ENCODE measurements at regions not wholly inside any gene's neighbourhood (a gene's known extent, or its start where the extent isn't known, plus 50 kb on each side); places are given as distances from the start of the nearest gene placed in this dataset.
A peak's percentile ranks its signal among the peaks of the same experiment; 100 is the strongest.

GRCh38 chr12:124433879-124434278, 133.5 kb downstream of the NCOR2 start:
- H3K27ac ChIP-seq (ENCODE audit: low read length) = no peak overlapping the region
- H3K79me2 ChIP-seq (ENCODE audit: low read length) = no peaks in the 10 kb centered on the region
- intact Hi-C loops (cut with micrococcal nuclease) = no loop called here
- peaks cover 3% of the 10 kb centered on the region; the same call in 1 of the 2 replicates for H3K36me3 ChIP-seq (ENCODE audit: low read depth, low read length)
- ATAC-seq = no peak
- no TSS peak for BruUV-seq (replicated peaks)
- H3K27me3 ChIP-seq (ENCODE audit: low read length) = no peaks in the 10 kb centered on the region
- no peak overlapping the region for H3K4me2 ChIP-seq (ENCODE audit: low read length)
- no peaks in the 10 kb centered on the region for H3K9me3 ChIP-seq (ENCODE audit: low read length)
- TF ChIP-seq EZH2phosphoT487 (IDR thresholded peaks at IDR 0.05; ENCODE audit: borderline replicate concordance, low read length) (no peak), CTCF (conservative IDR thresholded peaks at IDR 0.05; ENCODE audit: low read depth, low read length) (no peak), EZH2 (IDR thresholded peaks at IDR 0.05; ENCODE audit: low read length, unreplicated experiment) (no peak)
- H3F3A ChIP-seq (ENCODE audit: low read length, unreplicated experiment) = no peaks in the 10 kb centered on the region
- CTCF ChIA-PET = no interaction called here
- H3K4me1 ChIP-seq (ENCODE audit: insufficient read depth, low read length) = no peaks in the 10 kb centered on the region
- H3K9me2 ChIP-seq (replicated peaks; ENCODE audit: low read length) = no peaks in the 10 kb centered on the region
- POLR2A ChIA-PET (ENCODE audit: unreplicated experiment) = no interaction called here
- no peak overlapping the region for H3K4me3 ChIP-seq (ENCODE audit: low read length)
- DNase-seq = no peak
- H4K20me1 ChIP-seq (ENCODE audit: low read length) = no peaks in the 10 kb centered on the region
- H3K9ac ChIP-seq (ENCODE audit: low read length) = no peak overlapping the region
- no peak overlapping the region for H2AFZ ChIP-seq (ENCODE audit: low read length)

GRCh38 chr12:124433147-124433874, 134.1 kb downstream of the NCOR2 start:
- Histone ChIP-seq H3K27ac (ENCODE audit: low read length) (no peak overlapping the region), H3K27me3 (ENCODE audit: low read length) (no peaks in the 10 kb centered on the region), H4K20me1 (ENCODE audit: low read length) (no peaks in the 10 kb centered on the region), H3K9ac (ENCODE audit: low read length) (no peak overlapping the region), H3K9me3 (ENCODE audit: low read length) (no peaks in the 10 kb centered on the region), H3K79me2 (ENCODE audit: low read length) (no peaks in the 10 kb centered on the region), H2AFZ (ENCODE audit: low read length) (no peak overlapping the region), H3K4me2 (ENCODE audit: low read length) (no peak overlapping the region), H3K36me3 (ENCODE audit: low read depth, low read length) (peaks cover 3% of the 10 kb centered on the region; the same call in 1 of the 2 replicates), H3K4me3 (ENCODE audit: low read length) (no peak overlapping the region), H3K4me1 (ENCODE audit: insufficient read depth, low read length) (no peaks in the 10 kb centered on the region), H3F3A (ENCODE audit: low read length, unreplicated experiment) (no peaks in the 10 kb centered on the region), H3K9me2 (replicated peaks; ENCODE audit: low read length) (no peaks in the 10 kb centered on the region)
- TF ChIP-seq EZH2 (IDR thresholded peaks at IDR 0.05; ENCODE audit: low read length, unreplicated experiment) (no peak), CTCF (conservative IDR thresholded peaks at IDR 0.05; ENCODE audit: low read depth, low read length) (no peak), EZH2phosphoT487 (IDR thresholded peaks at IDR 0.05; ENCODE audit: borderline replicate concordance, low read length) (no peak)
- intact Hi-C loops (cut with micrococcal nuclease) = no loop called here
- ChIA-PET CTCF (no interaction called here), POLR2A (ENCODE audit: unreplicated experiment) (no interaction called here)
- BruUV-seq (replicated peaks) = no TSS peak
- DNase-seq (no peak), ATAC-seq (peak; percentile 25; the same call in 1 of the 2 replicates)

GRCh38 chr12:124432376-124432775, 135.0 kb downstream of the NCOR2 start:
- Histone ChIP-seq H2AFZ (ENCODE audit: low read length) (no peak overlapping the region), H3K9ac (ENCODE audit: low read length) (no peak overlapping the region), H3K36me3 (ENCODE audit: low read depth, low read length) (peaks cover 3% of the 10 kb centered on the region; the same call in 1 of the 2 replicates), H3K79me2 (ENCODE audit: low read length) (no peaks in the 10 kb centered on the region), H3K9me2 (replicated peaks; ENCODE audit: low read length) (no peaks in the 10 kb centered on the region), H3F3A (ENCODE audit: low read length, unreplicated experiment) (no peaks in the 10 kb centered on the region), H4K20me1 (ENCODE audit: low read length) (no peaks in the 10 kb centered on the region), H3K4me3 (ENCODE audit: low read length) (no peak overlapping the region), H3K27ac (ENCODE audit: low read length) (no peak overlapping the region), H3K4me1 (ENCODE audit: insufficient read depth, low read length) (no peaks in the 10 kb centered on the region), H3K9me3 (ENCODE audit: low read length) (no peaks in the 10 kb centered on the region), H3K27me3 (ENCODE audit: low read length) (no peaks in the 10 kb centered on the region), H3K4me2 (ENCODE audit: low read length) (no peak overlapping the region)
- ChIA-PET CTCF (no interaction called here), POLR2A (ENCODE audit: unreplicated experiment) (no interaction called here)
- no TSS peak for BruUV-seq (replicated peaks)
- no peak for DNase-seq
- TF ChIP-seq EZH2phosphoT487 (IDR thresholded peaks at IDR 0.05; ENCODE audit: borderline replicate concordance, low read length) (no peak), CTCF (conservative IDR thresholded peaks at IDR 0.05; ENCODE audit: low read depth, low read length) (no peak), EZH2 (IDR thresholded peaks at IDR 0.05; ENCODE audit: low read length, unreplicated experiment) (no peak)
- ATAC-seq = no peak
- intact Hi-C loops (cut with micrococcal nuclease) = no loop called here

All from PC-3 (cell line).